GM20000 (cell line): ENCODE measurements at regions not wholly inside any gene's neighbourhood (a gene's known extent, or its start where the extent isn't known, plus 50 kb on each side); places are given as distances from the start of the nearest gene placed in this dataset.

Source experiments
- DNase-seq: peaks from one replicate; pipeline ENCODE4 v3.0.0; 2012; ENCODE audit warnings: low spot score
- TF ChIP-seq, protein P1 (sequence below): IDR thresholded peaks from 2 replicates; pipeline ENCODE4 v1.5.1; 2012; ENCODE audit warnings: mild to moderate bottlenecking, control low read depth; ENCODE audit errors: extremely low read depth, missing control alignments

DNA sequence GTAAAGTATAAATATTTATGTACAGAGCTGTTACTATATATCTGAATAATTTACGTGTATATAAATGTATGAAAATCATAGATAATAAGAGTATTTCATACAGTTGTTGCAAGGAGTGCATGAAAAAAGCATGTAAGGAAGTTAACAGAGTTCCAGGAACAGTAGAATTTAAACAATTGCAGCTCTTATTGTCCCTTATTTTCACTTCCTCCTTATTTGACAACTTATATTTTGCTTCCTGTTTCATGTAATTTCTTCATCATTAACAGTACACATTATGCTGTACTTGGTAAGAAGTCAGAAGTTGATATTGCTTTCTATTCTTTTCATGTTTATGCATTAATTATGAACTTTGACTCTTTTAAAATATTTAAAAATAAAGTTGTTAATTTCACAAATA is 681.5 kb downstream of the LRRIQ3 start:
- TF ChIP-seq, protein P1, sequence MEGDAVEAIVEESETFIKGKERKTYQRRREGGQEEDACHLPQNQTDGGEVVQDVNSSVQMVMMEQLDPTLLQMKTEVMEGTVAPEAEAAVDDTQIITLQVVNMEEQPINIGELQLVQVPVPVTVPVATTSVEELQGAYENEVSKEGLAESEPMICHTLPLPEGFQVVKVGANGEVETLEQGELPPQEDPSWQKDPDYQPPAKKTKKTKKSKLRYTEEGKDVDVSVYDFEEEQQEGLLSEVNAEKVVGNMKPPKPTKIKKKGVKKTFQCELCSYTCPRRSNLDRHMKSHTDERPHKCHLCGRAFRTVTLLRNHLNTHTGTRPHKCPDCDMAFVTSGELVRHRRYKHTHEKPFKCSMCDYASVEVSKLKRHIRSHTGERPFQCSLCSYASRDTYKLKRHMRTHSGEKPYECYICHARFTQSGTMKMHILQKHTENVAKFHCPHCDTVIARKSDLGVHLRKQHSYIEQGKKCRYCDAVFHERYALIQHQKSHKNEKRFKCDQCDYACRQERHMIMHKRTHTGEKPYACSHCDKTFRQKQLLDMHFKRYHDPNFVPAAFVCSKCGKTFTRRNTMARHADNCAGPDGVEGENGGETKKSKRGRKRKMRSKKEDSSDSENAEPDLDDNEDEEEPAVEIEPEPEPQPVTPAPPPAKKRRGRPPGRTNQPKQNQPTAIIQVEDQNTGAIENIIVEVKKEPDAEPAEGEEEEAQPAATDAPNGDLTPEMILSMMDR: no peak
- DNase-seq: no peak

DNA sequence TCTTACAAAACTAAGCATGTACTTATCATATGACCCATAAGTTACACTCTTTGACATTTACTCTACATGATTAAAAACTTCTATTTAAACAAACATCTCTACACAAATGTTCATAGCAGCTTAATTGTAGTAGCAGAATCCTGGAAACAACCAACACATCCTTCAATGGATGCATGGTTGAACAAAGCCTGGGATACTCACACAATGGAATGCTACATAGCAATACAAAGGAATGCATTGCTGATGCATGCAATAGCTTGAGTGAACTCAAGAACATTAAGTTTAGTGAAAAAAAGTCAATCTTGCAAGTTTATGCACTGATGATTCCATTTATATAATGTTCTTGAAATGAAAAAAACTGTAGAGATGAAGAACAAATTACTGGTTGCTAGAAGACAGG is 686.9 kb downstream of the LRRIQ3 start:
- TF ChIP-seq, protein P1: no peak

DNA sequence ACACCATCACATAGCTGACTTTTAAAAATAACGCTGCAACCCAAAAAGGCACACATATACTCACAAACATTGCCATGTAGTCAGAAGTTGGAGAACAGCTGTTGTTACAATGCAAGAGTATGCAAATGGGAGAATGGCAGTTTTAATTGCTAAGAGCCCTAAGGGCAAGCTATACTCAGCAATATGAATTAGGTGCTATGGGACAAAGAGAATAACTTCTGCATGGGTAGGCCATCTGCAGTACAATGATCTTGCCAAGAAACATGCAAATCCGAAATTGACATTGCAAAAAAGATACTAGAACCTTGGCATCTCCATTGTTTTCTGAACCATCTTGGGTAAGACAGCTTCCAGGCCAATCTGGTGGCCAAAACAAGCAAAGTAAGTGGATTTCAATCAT is 697.8 kb downstream of the LRRIQ3 start:
- TF ChIP-seq, protein P1: no peak
- DNase-seq: no peak

More for the DNA sequence above, 686.9 kb downstream of the LRRIQ3 start:
- no peak for DNase-seq

DNA sequence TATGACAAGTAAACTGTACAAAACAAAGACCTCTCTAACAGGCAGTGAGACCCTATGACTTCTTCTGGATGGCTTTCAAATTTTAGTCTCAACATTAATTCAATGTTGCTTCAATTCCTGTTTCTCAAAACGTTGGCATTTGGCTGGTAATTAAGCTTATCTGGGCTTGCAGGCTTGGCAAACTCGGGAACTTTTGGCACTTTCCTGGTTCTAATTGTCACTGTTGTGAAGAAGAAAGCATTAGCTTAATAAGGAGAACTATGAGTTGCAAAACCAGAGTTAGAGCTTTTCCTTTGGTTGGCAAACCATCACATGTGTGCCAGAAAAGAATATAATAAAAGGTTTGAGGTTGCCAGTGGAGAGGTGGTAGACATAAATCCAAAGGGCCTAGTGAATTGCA is 698.3 kb downstream of the LRRIQ3 start:
- TF ChIP-seq, protein P1: no peak
- no peak for DNase-seq

DNA sequence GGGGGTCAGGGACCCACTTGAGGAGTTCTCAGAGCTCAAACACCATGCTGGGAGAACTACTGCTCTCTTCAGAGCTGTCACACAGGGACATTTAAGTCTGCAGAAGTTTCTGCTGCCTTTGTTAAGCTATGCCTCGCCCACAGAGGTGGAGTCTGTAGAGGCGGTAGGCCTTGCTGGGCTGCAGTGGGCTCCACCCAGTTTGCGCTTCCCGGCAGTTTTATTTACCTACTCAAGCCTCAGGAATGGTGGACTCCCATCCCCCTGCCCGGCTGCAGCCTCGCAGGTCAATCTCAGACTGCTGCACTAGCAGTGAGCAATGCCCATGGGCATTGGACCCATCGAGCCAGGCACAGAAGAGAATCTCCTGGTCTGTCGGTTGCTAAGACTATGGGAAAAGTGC is 706.4 kb downstream of the LRRIQ3 start:
- TF ChIP-seq, protein P1: no peak
- no peak for DNase-seq

DNA sequence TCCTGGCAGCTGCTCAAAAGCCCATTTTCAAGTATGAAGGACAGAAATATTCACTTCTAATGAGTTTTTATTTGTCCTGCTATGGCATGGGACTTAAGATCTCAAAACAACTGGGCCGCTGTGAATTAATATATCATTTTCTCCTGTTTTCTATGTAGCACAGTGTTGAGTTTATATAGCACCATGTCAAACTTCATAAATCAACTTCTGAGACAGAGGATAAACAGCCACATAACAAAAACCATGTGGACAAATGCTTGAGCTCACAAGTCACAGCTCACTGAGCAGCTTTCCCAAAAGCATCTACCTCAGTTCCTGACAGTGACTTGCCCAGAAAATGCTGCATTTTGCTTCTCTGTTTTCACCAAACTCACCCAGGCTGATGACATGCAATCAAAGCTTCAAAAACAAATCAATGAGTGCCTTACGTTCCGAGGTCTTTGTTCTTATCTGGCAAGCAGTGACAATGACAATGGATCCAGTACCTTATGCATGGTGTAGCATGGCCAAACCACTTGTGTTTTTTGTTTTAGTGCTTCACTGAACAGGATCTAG is 722.6 kb downstream of the LRRIQ3 start:
- no peak for DNase-seq
- TF ChIP-seq, protein P1: no peak

DNA sequence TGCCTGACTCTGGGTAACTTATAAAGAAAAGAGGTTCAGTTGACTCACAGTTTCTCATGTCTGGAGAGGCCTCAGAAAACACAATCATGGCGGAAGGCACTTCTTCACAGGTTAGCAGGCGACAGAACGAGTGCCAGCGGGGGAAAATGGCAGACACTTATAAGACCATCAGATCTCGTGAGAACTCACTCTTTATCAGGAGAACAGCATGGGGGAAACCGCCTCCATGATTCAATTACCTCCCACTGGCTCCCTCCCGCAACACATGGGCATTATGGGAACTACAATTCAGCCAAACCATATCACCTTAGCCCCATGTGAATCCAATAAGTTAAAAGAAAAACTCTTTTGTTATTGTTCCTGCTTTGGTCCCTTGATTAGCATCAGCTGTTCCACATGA is 725.2 kb downstream of the LRRIQ3 start:
- no peak for DNase-seq
- TF ChIP-seq, protein P1: no peak
